Transverse colon (tissue), 4 donors: ENCODE measurements at regions not wholly inside any gene's neighbourhood (a gene's known extent, or its start where the extent isn't known, plus 50 kb on each side); places are given as distances from the start of the nearest gene placed in this dataset.

Experiments used
- DNase-seq: peaks from one replicate; pipeline ENCODE4 v3.0.0-alpha.2; 2019
- H3K27ac ChIP-seq, 4 donors: fragments of 200-600 bp; sonication (generic); 2 replicates each; pipeline ENCODE4 v1.5.1; 2016 to 2018; ENCODE audit warnings: inconsistent platforms in 4 of 4
- H3K27me3 ChIP-seq: fragments of 200-600 bp; sonication (generic); 2 replicates; pipeline ENCODE4 v1.5.1; 2017; ENCODE audit warnings: inconsistent platforms
- H3K36me3 ChIP-seq, 4 donors: fragments of 200-600 bp; sonication (generic); 2 replicates each; pipeline ENCODE4 v1.5.1; 2017 to 2019; ENCODE audit warnings: inconsistent platforms in 4 of 4
- H3K4me1 ChIP-seq, 4 donors: fragments of 200-600 bp; sonication (generic); 2 replicates each; pipeline ENCODE4 v1.5.1; 2017 to 2020; ENCODE audit warnings: inconsistent platforms in 4 of 4
- H3K4me3 ChIP-seq, 4 donors: fragments of 200-600 bp; sonication (generic); 1 replicate in 1 of 4; 2 replicates in 3 of 4; pipeline versions ENCODE4 v1.5.1 to v1.6.1; 2017 to 2019; ENCODE audit warnings: inconsistent platforms in 4 of 4
- H3K9me3 ChIP-seq, 2 donors: fragments of 200-600 bp; sonication (generic); 2 replicates each; pipeline ENCODE4 v1.5.1; 2017 to 2019; ENCODE audit warnings: inconsistent platforms in 2 of 2
- EP300 ChIP-seq: sonication (generic); formaldehyde crosslinking; IDR thresholded peaks from one replicate; pipeline ENCODE4 v1.6.1; 2017; ENCODE audit warnings: antibody characterized with exemption, low read depth
- POLR2A ChIP-seq: fragments of 450-650 bp; IDR thresholded peaks from one replicate; pipeline ENCODE4 v1.6.1; 2016; ENCODE audit warnings: antibody characterized with exemption, mild to moderate bottlenecking, moderate library complexity
- POLR2AphosphoS5 ChIP-seq, 3 donors: sonication (generic); formaldehyde crosslinking; IDR thresholded peaks; one replicate each; pipeline ENCODE4 v1.6.1; 2016; ENCODE audit warnings: antibody characterized with exemption in 3 of 3
- WGBS, 2 donors: methylation state at CpG; one replicate each; pipeline ENCODE4 v1.1.5; 2018; ENCODE audit warnings: low coverage in 1 of 2; 5-methylcytosine and 5-hydroxymethylcytosine counted together
- in situ Hi-C, 4 donors: fragments of 200-750 bp; cut with MboI; loops; one replicate each; pipeline versions ENCODE4 v1.15.0 to v1.15.1; 2017; ENCODE audit warnings: low sequenced_read_pairs in 3 of 4, low pct_ligation_motif_present in 1 of 4, low pct_unique_long_range_greater_than_20kb in 1 of 4
- intact Hi-C: fragments of 100-400 bp; cut with DNase I; formaldehyde crosslinking; loops from one replicate; pipeline ENCODE4 v1.15.1; 2023; ENCODE audit warnings: low total_unique reads
- TF ChIP-seq, protein P1 (sequence below), 5 experiments: fragments of 200-600 bp in 3 of 5; fragments of 450-650 bp in 2 of 5; sonication (generic) in 3 of 5; IDR thresholded peaks; 1 replicate in 2 of 5; 2 replicates in 3 of 5; pipeline ENCODE4 v1.5.1; 2016 to 2017; ENCODE audit warnings: antibody characterized with exemption in 5 of 5, inconsistent platforms in 3 of 5, mild to moderate bottlenecking in 2 of 5, moderate library complexity in 1 of 5

GRCh38 chr5:33297760-33298216 is 143.0 kb upstream of the TARS1 start:
- no peaks in the 10 kb centered on the region for H3K27me3 ChIP-seq
- H3K27ac ChIP-seq: no peak overlapping the region
- WGBS, 2 donors: 92% methylated on average over 23 of the region's 23 CpGs; no CpG with 5 or more reads in 1 of the 2 donors
- H3K36me3 ChIP-seq: no peaks in the 10 kb centered on the region
- H3K4me3 ChIP-seq: no peak overlapping the region
- in situ Hi-C loops: no loop called here
- H3K4me1 ChIP-seq: peaks cover 0 to 15% (median 8%) of the 10 kb centered on the region in 4 donors
- no peaks in the 10 kb centered on the region for H3K9me3 ChIP-seq
- no peak for TF ChIP-seq EP300
- TF ChIP-seq POLR2AphosphoS5 (IDR thresholded peaks at IDR 0.05): no peak
- no peak for TF ChIP-seq POLR2A
- TF ChIP-seq, protein P1, sequence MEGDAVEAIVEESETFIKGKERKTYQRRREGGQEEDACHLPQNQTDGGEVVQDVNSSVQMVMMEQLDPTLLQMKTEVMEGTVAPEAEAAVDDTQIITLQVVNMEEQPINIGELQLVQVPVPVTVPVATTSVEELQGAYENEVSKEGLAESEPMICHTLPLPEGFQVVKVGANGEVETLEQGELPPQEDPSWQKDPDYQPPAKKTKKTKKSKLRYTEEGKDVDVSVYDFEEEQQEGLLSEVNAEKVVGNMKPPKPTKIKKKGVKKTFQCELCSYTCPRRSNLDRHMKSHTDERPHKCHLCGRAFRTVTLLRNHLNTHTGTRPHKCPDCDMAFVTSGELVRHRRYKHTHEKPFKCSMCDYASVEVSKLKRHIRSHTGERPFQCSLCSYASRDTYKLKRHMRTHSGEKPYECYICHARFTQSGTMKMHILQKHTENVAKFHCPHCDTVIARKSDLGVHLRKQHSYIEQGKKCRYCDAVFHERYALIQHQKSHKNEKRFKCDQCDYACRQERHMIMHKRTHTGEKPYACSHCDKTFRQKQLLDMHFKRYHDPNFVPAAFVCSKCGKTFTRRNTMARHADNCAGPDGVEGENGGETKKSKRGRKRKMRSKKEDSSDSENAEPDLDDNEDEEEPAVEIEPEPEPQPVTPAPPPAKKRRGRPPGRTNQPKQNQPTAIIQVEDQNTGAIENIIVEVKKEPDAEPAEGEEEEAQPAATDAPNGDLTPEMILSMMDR (IDR thresholded peaks at IDR 0.05): peak in 1 of 5 experiments; percentile 14
- intact Hi-C loops: no loop called here
- no peak for DNase-seq

- DNase-seq: peak; percentile 15
- H3K9me3 ChIP-seq: no peaks in the 10 kb centered on the region
- H3K4me3 ChIP-seq: no peak overlapping the region
- 15 to 19% methylated on average over 5 of the region's 5 CpGs for whole genome bisulfite sequencing, 2 donors
- no peaks in the 10 kb centered on the region for H3K36me3 ChIP-seq
- H3K27ac ChIP-seq: peak overlapping the region; percentile 7 to 68 (median 46)
- H3K27me3 ChIP-seq: no peaks in the 10 kb centered on the region
- in situ Hi-C loops (no loop called here), intact Hi-C loops (loop anchor here (10.0 kb wide), 1 partner anchor 125 kb away; no protein-coding TSS in a partner anchor)
- H3K4me1 ChIP-seq: peaks cover 0 to 18% (median 10%) of the 10 kb centered on the region in 4 donors
- TF ChIP-seq POLR2AphosphoS5 (IDR thresholded peaks at IDR 0.05): no peak
- TF ChIP-seq, protein P1 (IDR thresholded peaks at IDR 0.05): peak; percentile 33 to 64 (median 41)
Observed at GRCh38 chr5:33299621-33300208, 141.1 kb upstream of the TARS1 start.

- no peak for DNase-seq
- no peaks in the 10 kb centered on the region for H3K36me3 ChIP-seq
- no peak overlapping the region for H3K4me3 ChIP-seq
- no peaks in the 10 kb centered on the region for H3K27me3 ChIP-seq
- intact Hi-C loops (loop anchor here (10.0 kb wide), 1 partner anchor 125 kb away; no protein-coding TSS in a partner anchor), in situ Hi-C loops (no loop called here)
- no peak for TF ChIP-seq POLR2A
- TF ChIP-seq EP300: no peak
- TF ChIP-seq POLR2AphosphoS5 (IDR thresholded peaks at IDR 0.05): no peak
- TF ChIP-seq, protein P1 (IDR thresholded peaks at IDR 0.05): peak in 1 of 5 experiments; percentile 1
- H3K27ac ChIP-seq: peak overlapping the region; percentile 7 to 68 (median 46)
- WGBS, 2 donors: 12 to 17% methylated on average over 3 of the region's 3 CpGs
- peaks cover 0 to 20% (median 11%) of the 10 kb centered on the region in 4 donors for H3K4me1 ChIP-seq
- no peaks in the 10 kb centered on the region for H3K9me3 ChIP-seq
Observed at GRCh38 chr5:33300209-33300742, 140.5 kb upstream of the TARS1 start.

DNA sequence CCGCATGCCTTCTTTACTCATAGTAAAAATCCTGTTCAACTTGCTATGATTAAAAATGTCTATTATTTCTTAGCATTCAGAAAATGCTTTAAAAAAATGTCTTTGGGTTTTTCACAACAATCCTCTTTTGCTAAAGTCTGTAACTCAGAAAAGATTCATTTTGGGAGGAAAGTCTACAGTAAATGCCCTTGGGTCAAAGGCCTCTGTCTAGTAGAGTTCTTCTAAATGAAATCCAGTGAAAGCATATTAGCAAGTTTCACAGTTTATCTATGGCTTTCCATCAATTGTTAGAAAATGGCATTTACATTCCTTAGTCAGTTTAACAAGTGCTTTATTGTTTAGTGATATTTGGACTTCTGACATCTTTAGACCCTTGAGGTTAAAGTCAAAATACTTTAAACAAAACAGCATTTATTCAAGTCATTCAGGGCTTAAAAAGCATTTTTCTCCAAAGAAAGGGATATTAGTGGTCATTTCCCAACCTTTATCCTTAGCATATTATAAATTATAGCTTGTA is 137.1 kb upstream of the TARS1 start:
- in situ Hi-C loops: no loop called here
- no peak overlapping the region for H3K27ac ChIP-seq
- intact Hi-C loops: loop anchor here (10.0 kb wide), 1 partner anchor 121 kb away; no protein-coding TSS in a partner anchor

More for the DNA sequence above, 137.1 kb upstream of the TARS1 start:
- Histone ChIP-seq H3K27me3 (no peaks in the 10 kb centered on the region), H3K4me1 (peaks cover 7 to 51% (median 26%) of the 10 kb centered on the region in 4 donors), H3K36me3 (no peaks in the 10 kb centered on the region), H3K9me3 (no peaks in the 10 kb centered on the region), H3K4me3 (no peak overlapping the region)
- DNase-seq: no peak
- no peak for TF ChIP-seq POLR2A
- no peak for TF ChIP-seq POLR2AphosphoS5 (IDR thresholded peaks at IDR 0.05)
- TF ChIP-seq, protein P1 (IDR thresholded peaks at IDR 0.05): no peak
- TF ChIP-seq EP300: no peak
- 93 to 95% methylated on average over 1 of the region's 1 CpG for WGBS, 2 donors
